H1 (cell line): ENCODE measurements at regions not wholly inside any gene's neighbourhood (a gene's known extent, or its start where the extent isn't known, plus 50 kb on each side); places are given as distances from the start of the nearest gene placed in this dataset.

Experiments
- CTCF ChIA-PET: fragments of 300-600 bp; sonication (Branson Sonifier 250); formaldehyde crosslinking; loops from one replicate; lab custom pipeline; 2021; ENCODE audit not compliant: partially characterized antibody; lab: Charles Lee
- POLR2A ChIA-PET: fragments of 300-600 bp; sonication (Branson Sonifier 250); formaldehyde crosslinking; loops from one replicate; lab custom pipeline; 2021; ENCODE audit warnings: inconsistent platforms; ENCODE audit not compliant: partially characterized antibody; lab: Charles Lee
- DNase-seq, 2 experiments: peaks; one replicate each; pipeline versions ENCODE4 v3.0.0 to v3.0.0-alpha.2; 2010 to 2022; ENCODE audit warnings: low spot score in 2 of 2, low read depth in 1 of 2, mixed read lengths in 1 of 2
- FAIRE-seq: peaks from 2 replicates; lab custom pipeline; 2011; peaks lifted over from hg19 to GRCh38; lab: Jason Lieb, UNC
- H2AFZ ChIP-seq: 2 replicates; pipeline ENCODE4 v1.8.1; 2012; ENCODE audit warnings: low read length, inconsistent platforms
- H2AK5ac ChIP-seq: 2 replicates; pipeline ENCODE4 v1.6.1; 2013; ENCODE audit warnings: low read depth, low read length
- H2BK120ac ChIP-seq: replicated peaks from 2 replicates; pipeline ENCODE3; 2013; ENCODE audit warnings: low read depth, low read length, inconsistent platforms
- H2BK12ac ChIP-seq: 2 replicates; pipeline ENCODE4 v1.6.1; 2013; ENCODE audit warnings: low read depth, low read length
- H2BK15ac ChIP-seq: 2 replicates; pipeline ENCODE4 v1.6.1; 2013; ENCODE audit warnings: low read length
- H2BK20ac ChIP-seq: 2 replicates; pipeline ENCODE4 v1.6.1; 2013; ENCODE audit warnings: low read length
- H2BK5ac ChIP-seq: 2 replicates; pipeline ENCODE4 v1.6.1; 2013; ENCODE audit warnings: low read depth, low read length
- H3K14ac ChIP-seq: 2 replicates; pipeline ENCODE4 v1.6.1; 2013; ENCODE audit warnings: inconsistent platforms; ENCODE audit not compliant: insufficient read length
- H3K18ac ChIP-seq: 2 replicates; pipeline ENCODE4 v1.6.1; 2013; ENCODE audit warnings: low read length; ENCODE audit errors: extremely low read depth
- H3K23ac ChIP-seq: 2 replicates; pipeline ENCODE4 v1.6.1; 2013; ENCODE audit warnings: inconsistent platforms; ENCODE audit not compliant: insufficient read length
- H3K23me2 ChIP-seq: 2 replicates; pipeline ENCODE4 v1.6.1; 2013; ENCODE audit warnings: low read depth, low read length
- H3K27ac ChIP-seq: 2 replicates; pipeline ENCODE4 v1.6.1; 2011; ENCODE audit warnings: low read depth, low read length, inconsistent platforms
- H3K27me3 ChIP-seq, 4 experiments: replicated peaks in 1 of 4; 1 replicate in 1 of 4; 2 replicates in 3 of 4; pipeline versions ENCODE4 v1.6.1 to v1.8.1; 2011 to 2013; ENCODE audit warnings: low read length in 3 of 4, mild to moderate bottlenecking in 3 of 4, inconsistent platforms in 2 of 4, mixed read lengths in 2 of 4, moderate library complexity in 1 of 4; ENCODE audit not compliant: control insufficient read depth in 3 of 4, insufficient read depth in 3 of 4; ENCODE audit errors: extremely low read depth in 1 of 4
- H3K36me3 ChIP-seq, 4 experiments: 2 replicates each; pipeline versions ENCODE4 v1.6.1 to v1.8.1; 2011 to 2013; ENCODE audit warnings: mild to moderate bottlenecking in 4 of 4, low read length in 3 of 4, moderate library complexity in 2 of 4, control low read depth in 1 of 4, inconsistent platforms in 1 of 4; ENCODE audit not compliant: insufficient read depth in 4 of 4, control insufficient read depth in 2 of 4
- H3K4ac ChIP-seq: replicated peaks from 2 replicates; pipeline ENCODE3; 2013; ENCODE audit warnings: low read length, low read depth, mixed read lengths, inconsistent platforms; ENCODE audit not compliant: insufficient read length
- H3K4me1 ChIP-seq, 4 experiments: replicated peaks in 1 of 4; 1 replicate in 1 of 4; 2 replicates in 3 of 4; pipeline versions ENCODE4 v1.6.1 to v1.8.1; 2011 to 2013; ENCODE audit warnings: low read length in 3 of 4, inconsistent platforms in 2 of 4, mixed read lengths in 1 of 4; ENCODE audit not compliant: insufficient read depth in 4 of 4, control insufficient read depth in 3 of 4
- H3K4me2 ChIP-seq, 2 experiments: 2 replicates each; pipeline versions ENCODE4 v1.6.1 to v1.8.1; 2011 to 2013; ENCODE audit warnings: low read depth in 2 of 2, low read length in 2 of 2, control low read depth in 1 of 2, inconsistent platforms in 1 of 2, mild to moderate bottlenecking in 1 of 2; ENCODE audit not compliant: insufficient read depth in 1 of 2
- H3K4me3 ChIP-seq, 4 experiments: fragments of 200-600, 300-600 bp in 1 of 4; sonication (generic), shearing (Covaris generic), sonication (Bioruptor Twin) in 1 of 4; 2 replicates each; pipeline versions ENCODE4 v1.5.1 to v1.8.1; 2011 to 2016; ENCODE audit warnings: low read length in 4 of 4, low read depth in 3 of 4, control low read depth in 2 of 4, inconsistent platforms in 2 of 4, mild to moderate bottlenecking in 2 of 4, mixed read lengths in 1 of 4, moderate library complexity in 1 of 4; ENCODE audit not compliant: insufficient read depth in 2 of 4; ENCODE audit errors: extremely low read depth in 1 of 4
- H3K56ac ChIP-seq: replicated peaks from 2 replicates; pipeline ENCODE3; 2013; ENCODE audit warnings: low read depth, mild to moderate bottlenecking, mixed read lengths, low read length, inconsistent platforms; ENCODE audit not compliant: insufficient read length
- H3K79me1 ChIP-seq: 2 replicates; pipeline ENCODE4 v1.6.1; 2013; ENCODE audit warnings: low read depth, low read length, control low read depth
- H3K79me2 ChIP-seq, 2 experiments: 2 replicates each; pipeline versions ENCODE4 v1.6.1 to v1.8.1; 2012 to 2013; ENCODE audit warnings: low read length in 2 of 2, mild to moderate bottlenecking in 2 of 2, inconsistent platforms in 1 of 2; ENCODE audit not compliant: insufficient read depth in 2 of 2, control insufficient read depth in 1 of 2
- H3K9ac ChIP-seq, 4 experiments: replicated peaks in 1 of 4; 1 replicate in 1 of 4; 2 replicates in 3 of 4; pipeline versions ENCODE4 v1.6.1 to v1.8.1; 2011 to 2013; ENCODE audit warnings: low read depth in 3 of 4, low read length in 3 of 4, control low read depth in 2 of 4, mild to moderate bottlenecking in 2 of 4, moderate library complexity in 2 of 4, inconsistent platforms in 1 of 4; ENCODE audit errors: extremely low read depth in 1 of 4
- H3K9me3 ChIP-seq, 2 experiments: 2 replicates each; pipeline versions ENCODE4 v1.6.1 to v1.8.1; 2012 to 2013; ENCODE audit warnings: mild to moderate bottlenecking in 2 of 2, moderate library complexity in 2 of 2, control low read depth in 1 of 2, inconsistent platforms in 1 of 2, low read depth in 1 of 2, low read length in 1 of 2, mixed read lengths in 1 of 2; ENCODE audit not compliant: insufficient read depth in 2 of 2
- H4K20me1 ChIP-seq, 2 experiments: replicated peaks in 1 of 2; 2 replicates each; pipeline versions ENCODE3 to v1.8.1; 2011 to 2013; ENCODE audit warnings: inconsistent platforms in 2 of 2, low read length in 2 of 2, mild to moderate bottlenecking in 1 of 2; ENCODE audit not compliant: insufficient read depth in 2 of 2, control insufficient read depth in 1 of 2
- H4K5ac ChIP-seq: 2 replicates; pipeline ENCODE4 v1.6.1; 2013; ENCODE audit warnings: low read length, low read depth, mixed read lengths, inconsistent platforms; ENCODE audit not compliant: insufficient read length
- H4K8ac ChIP-seq: 2 replicates; pipeline ENCODE4 v1.8.0; 2013; ENCODE audit warnings: mild to moderate bottlenecking, moderate library complexity, low read length, inconsistent platforms; ENCODE audit not compliant: insufficient read depth; ENCODE audit errors: extremely low read depth
- H4K91ac ChIP-seq: replicated peaks from 2 replicates; pipeline ENCODE3; 2013; ENCODE audit warnings: low read length, mixed read lengths, inconsistent platforms; ENCODE audit not compliant: insufficient read length
- ATF3 ChIP-seq: IDR thresholded peaks from 2 replicates; pipeline ENCODE4 v1.6.1; 2011; ENCODE audit warnings: low read depth, mild to moderate bottlenecking, low read length; ENCODE audit not compliant: insufficient read depth
- EZH2 ChIP-seq: fragments of 200-600 bp; sonication (generic); IDR thresholded peaks from 2 replicates; pipeline ENCODE4 v1.7.1; 2012; ENCODE audit warnings: low read depth, mild to moderate bottlenecking, moderate library complexity, low read length, inconsistent platforms; ENCODE audit not compliant: severe bottlenecking
- KDM4A ChIP-seq: IDR thresholded peaks from one replicate; pipeline ENCODE4 v1.7.1; 2012; ENCODE audit warnings: low read depth, mild to moderate bottlenecking, moderate library complexity, low read length, inconsistent platforms; ENCODE audit not compliant: severe bottlenecking
- POLR2A ChIP-seq, 2 experiments: IDR thresholded peaks; 1 replicate in 1 of 2; 2 replicates in 1 of 2; pipeline ENCODE4 v1.6.1; 2011; ENCODE audit warnings: low read depth in 2 of 2, low read length in 2 of 2, mild to moderate bottlenecking in 2 of 2; ENCODE audit errors: control extremely low read depth in 1 of 2
- SIX5 ChIP-seq: IDR thresholded peaks from 2 replicates; pipeline ENCODE4 v1.6.1; 2011; ENCODE audit warnings: mild to moderate bottlenecking, low read depth, low read length
- SP2 ChIP-seq: IDR thresholded peaks from 2 replicates; pipeline ENCODE4 v1.6.1; 2012; ENCODE audit warnings: mild to moderate bottlenecking, low read length, inconsistent platforms
- TCF12 ChIP-seq: IDR thresholded peaks from 2 replicates; pipeline ENCODE4 v1.6.1; 2011; ENCODE audit warnings: low read depth, mild to moderate bottlenecking, low read length
- WGBS, 2 experiments: shearing (Covaris generic) in 1 of 2; methylation state at CpG; one replicate each; pipeline versions ENCODE4 v1.1.6 to v1.1.7; 2013 to 2015; ENCODE audit warnings: low lambda C conversion rate in 2 of 2, mixed read lengths in 2 of 2, inconsistent platforms in 1 of 2, low coverage in 1 of 2, missing lambda C conversion rate in 1 of 2; ENCODE audit not compliant: insufficient replicate concordance in 2 of 2, insufficient coverage in 1 of 2, insufficient read length in 1 of 2; ENCODE audit errors: extremely low coverage in 1 of 2, missing lambda C conversion rate in 1 of 2; 5-methylcytosine and 5-hydroxymethylcytosine counted together

GRCh38 chr5:135215617-135216470 is 181.8 kb upstream of the PITX1 start:
- no peaks in the 10 kb centered on the region for H3K79me2 ChIP-seq
- H2BK20ac ChIP-seq, result no peak overlapping the region
- FAIRE-seq, result no peak
- no peak overlapping the region for H3K23ac ChIP-seq
- ChIA-PET CTCF (interaction anchor here (0.6 to 3.5 kb wide), 8 partner anchors 9 to 206 kb away, joined by 3 to 19 read pairs (median 4); no protein-coding TSS in a partner anchor), POLR2A (no interaction called here)
- H4K5ac ChIP-seq, result no peak overlapping the region
- H3K56ac ChIP-seq, result no peak overlapping the region
- no peak overlapping the region for H4K8ac ChIP-seq
- H2BK5ac ChIP-seq, result no peak overlapping the region
- H3K9me3 ChIP-seq, result no peaks in the 10 kb centered on the region
- H3K27ac ChIP-seq, result no peak overlapping the region
- H3K4ac ChIP-seq, result no peak overlapping the region
- no peaks in the 10 kb centered on the region; a peak in 2 of 7 replicates for H3K27me3 ChIP-seq
- peaks cover 0 to 6% (median 5%) of the 10 kb centered on the region in 4 experiments; a peak in 5 of 7 replicates for H3K4me1 ChIP-seq
- H3K14ac ChIP-seq, result no peak overlapping the region
- no peak overlapping the region for H3K4me2 ChIP-seq
- no peak overlapping the region for H3K4me3 ChIP-seq
- no peak overlapping the region for H2BK15ac ChIP-seq
- no peak overlapping the region for H2BK120ac ChIP-seq
- WGBS, 2 experiments, result 87% methylated on average over 7 of the region's 7 CpGs; no CpG with 5 or more reads in 1 of the 2 experiments
- H2AK5ac ChIP-seq, result no peak overlapping the region
- no peak overlapping the region for H4K91ac ChIP-seq
- H3K23me2 ChIP-seq, result no peaks in the 10 kb centered on the region
- no peak overlapping the region for H3K18ac ChIP-seq
- no peak overlapping the region for H3K9ac ChIP-seq
- no peaks in the 10 kb centered on the region for H4K20me1 ChIP-seq
- peak in 1 of 2 experiments; percentile 20 for DNase-seq
- H3K79me1 ChIP-seq, result no peaks in the 10 kb centered on the region
- H3K36me3 ChIP-seq, result no peaks in the 10 kb centered on the region
- no peak overlapping the region for H2BK12ac ChIP-seq
- H2AFZ ChIP-seq, result no peak overlapping the region
- no peak for TF ChIP-seq ATF3
- TF ChIP-seq TCF12, result no peak
- no peak for TF ChIP-seq SP2
- TF ChIP-seq KDM4A, result no peak
- no peak for TF ChIP-seq SIX5
- no peak for TF ChIP-seq EZH2
- TF ChIP-seq POLR2A (IDR thresholded peaks at IDR 0.05; ENCODE audit: control extremely low read depth in 1 of 2, low read depth in 2 of 2, low read length in 2 of 2), result no peak
